GM12891 (cell line): ENCODE measurements at regions not wholly inside any gene's neighbourhood (a gene's known extent, or its start where the extent isn't known, plus 50 kb on each side); places are given as distances from the start of the nearest gene placed in this dataset.

Experiments used
- DNase-seq: peaks from one replicate; pipeline ENCODE4 v3.0.0; 2011; ENCODE audit warnings: low spot score; ENCODE audit not compliant: insufficient read length
- FAIRE-seq: peaks from 2 replicates; lab custom pipeline; 2011; peaks lifted over from hg19 to GRCh38; lab: Jason Lieb, UNC
- PAX5 ChIP-seq: IDR thresholded peaks from 2 replicates; pipeline ENCODE4 v1.6.1; 2011; ENCODE audit warnings: low read length, moderate library complexity, mild to moderate bottlenecking; ENCODE audit not compliant: insufficient read depth, severe bottlenecking
- POLR2A ChIP-seq: IDR thresholded peaks from 2 replicates; pipeline ENCODE4 v1.6.1; 2011; ENCODE audit warnings: low read depth, low read length, control low read depth
- POLR2AphosphoS5 ChIP-seq: IDR thresholded peaks from 2 replicates; pipeline ENCODE4 v1.6.1; 2011; ENCODE audit warnings: low read depth, low read length, control low read depth
- POU2F2 ChIP-seq: IDR thresholded peaks from 2 replicates; pipeline ENCODE4 v1.6.1; 2011; ENCODE audit warnings: low read depth, mild to moderate bottlenecking, control low read depth, low read length, moderate library complexity
- SPI1 ChIP-seq: IDR thresholded peaks from 2 replicates; pipeline ENCODE4 v1.6.1; 2011; ENCODE audit warnings: low read depth, low read length, control low read depth
- TAF1 ChIP-seq: IDR thresholded peaks from 2 replicates; pipeline ENCODE4 v1.6.1; 2011; ENCODE audit warnings: low read depth, low read length, control low read depth

DNA sequence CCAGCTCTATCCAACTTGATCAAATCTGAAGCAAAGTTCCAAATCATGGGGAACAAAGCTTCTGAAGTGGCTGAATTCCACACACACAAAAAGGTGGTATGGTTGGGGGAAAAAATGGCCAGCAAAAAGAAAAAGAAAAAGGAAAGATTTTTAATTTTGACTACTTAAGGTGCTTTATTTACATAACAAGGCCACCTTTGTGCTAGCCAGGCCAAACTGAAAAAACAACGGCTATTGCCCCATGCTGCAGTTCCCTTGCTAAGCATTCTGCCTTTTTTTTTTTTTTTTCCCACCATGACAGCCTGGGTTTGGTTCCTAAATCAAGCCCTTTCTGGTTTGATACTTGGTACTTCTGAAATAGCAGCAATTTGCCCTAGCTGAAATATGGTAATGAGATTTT, 66.5 kb upstream of the DAZL start:
- no peak for DNase-seq
- TF ChIP-seq POLR2A (no peak), PAX5 (no peak), POU2F2 (no peak), SPI1 (no peak), POLR2AphosphoS5 (no peak), TAF1 (no peak)
- no peak for FAIRE-seq

DNA sequence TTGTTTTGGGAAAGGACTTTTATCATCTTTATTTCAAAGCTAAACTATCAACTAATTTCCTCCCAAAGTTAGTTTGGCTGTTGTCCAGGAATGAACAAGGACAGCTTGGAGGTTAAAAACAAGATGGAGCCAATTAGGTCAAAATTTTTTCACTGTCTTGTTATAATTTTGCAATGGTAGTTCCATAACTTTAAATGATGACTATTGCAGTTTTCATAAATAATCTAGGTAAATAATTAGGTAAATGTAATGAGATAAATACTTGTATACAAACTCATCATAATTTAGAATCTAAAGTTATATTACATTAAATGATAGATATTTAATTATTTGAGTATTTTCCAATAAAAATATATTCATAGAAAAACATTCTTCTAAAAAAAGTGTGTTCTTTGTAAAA, 68.3 kb upstream of the DAZL start:
- FAIRE-seq (no peak), DNase-seq (no peak)
- TF ChIP-seq POU2F2 (no peak), POLR2AphosphoS5 (no peak), TAF1 (no peak), SPI1 (no peak), PAX5 (no peak), POLR2A (no peak)

DNA sequence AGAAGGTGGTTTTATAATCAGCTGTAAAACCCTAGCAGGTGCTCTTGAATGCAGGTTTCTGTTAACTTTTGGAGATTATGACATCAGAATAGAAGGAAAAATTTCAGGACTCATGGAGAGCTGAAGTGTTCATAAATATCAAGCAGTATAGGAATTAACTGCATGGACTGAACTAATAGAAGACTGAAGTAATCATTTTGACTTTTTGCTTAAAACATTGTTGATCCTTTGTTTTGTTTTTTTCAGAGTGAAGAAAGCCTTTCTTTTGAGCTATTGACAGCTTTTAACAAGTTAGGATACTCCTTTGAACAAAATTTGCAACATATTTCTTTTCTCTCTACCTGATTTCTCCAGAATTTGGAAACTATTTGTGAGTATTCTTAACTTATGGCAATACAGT, 70.6 kb upstream of the DAZL start:
- TF ChIP-seq POLR2A (no peak), SPI1 (no peak), PAX5 (no peak), TAF1 (no peak), POU2F2 (no peak), POLR2AphosphoS5 (no peak)
- FAIRE-seq = no peak
- no peak for DNase-seq

GRCh38 chr3:16686679-16687078, 81.5 kb upstream of the DAZL start:
- DNase-seq = no peak
- no peak for FAIRE-seq
- TF ChIP-seq POU2F2 (no peak), POLR2A (no peak), POLR2AphosphoS5 (no peak), PAX5 (no peak), TAF1 (no peak), SPI1 (no peak)

GRCh38 chr3:16687221-16687620, 82.0 kb upstream of the DAZL start:
- TF ChIP-seq TAF1 (no peak), SPI1 (no peak), POU2F2 (no peak), POLR2AphosphoS5 (no peak), PAX5 (no peak), POLR2A (no peak)
- FAIRE-seq (no peak), DNase-seq (no peak)

GRCh38 chr3:16692486-16693344, 87.5 kb upstream of the DAZL start:
- FAIRE-seq = no peak
- TF ChIP-seq POLR2AphosphoS5 = no peak
- no peak for TF ChIP-seq PAX5
- no peak for TF ChIP-seq POLR2A
- TF ChIP-seq TAF1 = no peak
- no peak for TF ChIP-seq POU2F2
- no peak for TF ChIP-seq SPI1
- DNase-seq = no peak

DNA sequence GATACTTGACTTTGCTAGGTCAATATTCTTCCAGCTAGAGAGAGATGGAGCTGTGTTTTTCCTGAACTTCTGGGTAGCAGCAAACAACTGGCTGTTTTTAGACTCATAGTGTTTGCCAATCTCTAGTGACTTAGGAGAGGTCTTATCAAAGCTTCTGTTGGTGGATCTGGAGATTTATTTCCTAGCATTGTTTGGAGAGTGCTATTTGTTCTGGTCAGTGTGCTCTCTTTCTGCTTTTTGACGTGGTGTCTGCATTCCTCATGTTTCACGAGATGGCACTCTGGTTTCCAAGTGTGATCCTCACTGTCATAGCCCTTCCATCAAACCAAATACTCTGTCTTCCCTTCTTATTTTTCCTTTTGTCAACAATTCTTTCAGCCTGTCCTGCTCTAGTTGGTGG, 88.6 kb upstream of the DAZL start:
- no peak for FAIRE-seq
- DNase-seq = no peak
- TF ChIP-seq POLR2A = no peak
- TF ChIP-seq SPI1 = no peak
- no peak for TF ChIP-seq PAX5

DNA sequence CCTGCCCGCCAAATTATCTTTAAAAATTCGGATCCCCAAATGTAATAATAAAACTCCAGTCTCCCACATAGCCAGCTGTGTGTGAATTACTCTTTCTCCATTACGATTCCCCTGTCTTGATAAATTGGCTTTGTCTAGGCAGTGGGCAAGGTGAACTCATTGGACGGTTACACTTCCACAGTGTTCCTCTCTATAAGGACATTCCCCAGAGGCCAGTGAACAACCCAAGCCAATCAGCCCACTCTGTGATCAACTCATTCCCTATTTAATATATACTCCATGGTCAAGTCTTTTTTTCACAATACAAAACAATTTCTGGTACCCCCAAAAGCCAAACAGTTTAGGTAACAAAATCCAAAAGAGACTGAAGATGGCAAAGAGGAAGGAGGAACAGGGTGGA, 90.5 kb upstream of the DAZL start:
- no peak for DNase-seq
- no peak for FAIRE-seq
- TF ChIP-seq TAF1 (no peak), POLR2AphosphoS5 (no peak), PAX5 (no peak), POLR2A (no peak), SPI1 (no peak), POU2F2 (no peak)

DNA sequence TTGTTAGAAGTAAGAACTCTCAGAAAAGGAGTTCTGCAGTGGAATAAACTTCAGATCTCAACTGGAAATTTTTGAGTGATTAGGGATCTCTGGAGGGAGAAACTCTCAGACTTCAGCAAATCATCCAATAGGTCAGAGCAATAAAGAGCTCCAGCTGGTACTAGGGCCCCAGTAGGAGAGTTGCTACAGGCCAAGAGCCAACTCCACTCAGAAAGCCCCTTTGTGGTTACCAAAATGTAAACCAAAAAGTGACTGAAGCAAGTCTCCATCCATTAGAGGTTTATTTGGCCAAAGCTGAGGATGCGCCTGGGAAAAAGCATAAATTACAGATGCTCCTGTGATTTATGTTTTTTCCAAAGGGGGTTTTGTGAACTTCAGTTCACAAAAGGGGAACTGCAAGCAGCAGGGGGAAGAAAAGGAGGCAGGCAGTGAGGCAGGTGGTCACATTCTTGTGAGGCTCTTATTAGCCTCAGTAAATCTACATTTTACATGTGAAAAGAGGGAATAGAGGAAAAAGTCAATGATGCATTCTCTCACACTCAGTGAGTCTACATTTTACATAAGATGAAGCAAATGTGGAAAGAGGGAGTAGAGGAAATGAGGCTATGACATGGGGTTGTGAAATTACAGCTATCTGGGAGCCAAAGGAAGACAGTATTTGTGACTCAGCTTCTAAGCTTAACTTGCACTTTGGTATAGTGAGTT, 92.4 kb upstream of the DAZL start:
- TF ChIP-seq SPI1 (peak; percentile 85), POU2F2 (no peak)
- DNase-seq = no peak
- FAIRE-seq = peak; percentile 71

GRCh38 chr3:16700651-16701050, 95.4 kb upstream of the DAZL start:
- DNase-seq = no peak
- no peak for TF ChIP-seq POLR2A
- TF ChIP-seq SPI1 = no peak
- TF ChIP-seq TAF1 = no peak
- no peak for FAIRE-seq

DNA sequence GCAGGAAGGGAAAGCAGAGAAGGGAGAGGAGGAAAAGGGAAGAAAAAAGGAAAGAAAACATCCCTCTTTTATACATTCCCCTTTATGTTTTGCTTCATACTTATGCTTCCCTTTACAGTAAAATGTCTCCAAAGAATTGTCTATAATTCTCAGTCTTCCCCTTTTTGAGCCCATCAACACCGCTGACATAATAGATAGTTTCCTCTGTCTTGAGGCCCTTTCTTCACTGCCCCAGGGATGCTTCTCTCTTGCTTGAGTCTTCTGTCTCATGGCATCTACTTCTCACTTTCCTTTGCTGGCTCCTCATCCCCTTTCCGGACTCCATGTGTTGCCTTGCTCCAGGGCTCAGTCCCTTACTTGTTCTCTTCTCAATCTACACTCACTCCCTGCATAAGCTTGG, 99.7 kb upstream of the DAZL start:
- TF ChIP-seq POLR2AphosphoS5 (no peak), PAX5 (no peak), POLR2A (no peak), TAF1 (no peak), SPI1 (no peak), POU2F2 (no peak)
- no peak for DNase-seq
- FAIRE-seq = no peak

GRCh38 chr3:16707260-16707659, 102.0 kb upstream of the DAZL start:
- TF ChIP-seq POU2F2 (no peak), POLR2AphosphoS5 (no peak), PAX5 (no peak), SPI1 (no peak), TAF1 (no peak), POLR2A (no peak)
- DNase-seq (no peak), FAIRE-seq (no peak)
